ENCODE measurements at regions not wholly inside any gene's neighbourhood (a gene's known extent, or its start where the extent isn't known, plus 50 kb on each side); places are given as distances from the start of the nearest gene placed in this dataset.

- TF ChIP-seq CTCF (IDR thresholded peaks at IDR 0.05) (no peak), POLR2A (IDR thresholded peaks at IDR 0.05) (no peak)
Observed at GRCh38 chr15:38702178-38702912, 137.7 kb upstream of the RASGRP1 start.

Data from esophagus squamous epithelium (tissue), 4 donors.